GM06990 (cell line): ENCODE measurements at regions not wholly inside any gene's neighbourhood (a gene's known extent, or its start where the extent isn't known, plus 50 kb on each side); places are given as distances from the start of the nearest gene placed in this dataset.
"Not testable (repeated sequence)": the region's sequence is repeated elsewhere in the genome, so short reads cannot be mapped to it uniquely, and the experiment has no call there.

ENCODE experiments used
- DNase-seq: peaks from one replicate; pipeline ENCODE4 v3.0.0-alpha.2; 2011; ENCODE audit not compliant: insufficient read length; ENCODE audit errors: extremely low read depth
- H3K27me3 ChIP-seq: replicated peaks from 2 replicates; pipeline ENCODE4 v1.6.0; 2011; ENCODE audit warnings: low read length; ENCODE audit not compliant: control insufficient read depth, insufficient read depth
- H3K36me3 ChIP-seq: 2 replicates; pipeline ENCODE4 v1.5.1; 2011; ENCODE audit warnings: low read length; ENCODE audit not compliant: control insufficient read depth, insufficient read depth
- H3K4me3 ChIP-seq: replicated peaks from 2 replicates; pipeline ENCODE4 v1.5.1; 2011; ENCODE audit warnings: low read depth, mild to moderate bottlenecking, control low read depth, low read length
- CTCF ChIP-seq: IDR thresholded peaks from 2 replicates; pipeline ENCODE4 v1.5.1; 2011; ENCODE audit warnings: low read length, control low read depth, mild to moderate bottlenecking, inconsistent platforms; ENCODE audit not compliant: insufficient read depth, poor library complexity, severe bottlenecking

- no peak for DNase-seq
- H3K27me3 ChIP-seq, result no peaks in the 10 kb centered on the region
- no peak overlapping the region for H3K4me3 ChIP-seq
- no peaks in the 10 kb centered on the region for H3K36me3 ChIP-seq
- TF ChIP-seq CTCF, result no peak
Measured at GRCh38 chr7:121610243-121610642, 214.1 kb upstream of the FAM3C start.

- no peak for TF ChIP-seq CTCF
Measured at GRCh38 chr7:121609208-121609607, 213.1 kb upstream of the FAM3C start.

GRCh38 chr7:121608785-121609184 lies 212.7 kb upstream of the FAM3C start:
- Histone ChIP-seq H3K36me3 (no peaks in the 10 kb centered on the region), H3K27me3 (no peaks in the 10 kb centered on the region), H3K4me3 (no peak overlapping the region)
- DNase-seq, result peak; percentile 2
- TF ChIP-seq CTCF, result no peak

More at GRCh38 chr7:121609208-121609607, 213.1 kb upstream of the FAM3C start:
- Histone ChIP-seq H3K4me3 (no peak overlapping the region), H3K36me3 (no peaks in the 10 kb centered on the region), H3K27me3 (no peaks in the 10 kb centered on the region)
- DNase-seq, result no peak

- not testable (repeated sequence) for H3K27me3 ChIP-seq, H3K4me3 ChIP-seq, DNase-seq, H3K36me3 ChIP-seq
Measured at GRCh38 chr7:121608183-121608582, 212.1 kb upstream of the FAM3C start.

- H3K36me3 ChIP-seq, result no peaks in the 10 kb centered on the region
- TF ChIP-seq CTCF, result peak; percentile 14
- H3K4me3 ChIP-seq, result no peak overlapping the region
- DNase-seq, result no peak
- no peaks in the 10 kb centered on the region for H3K27me3 ChIP-seq
Measured at GRCh38 chr7:121605317-121605680, 209.2 kb upstream of the FAM3C start.

GRCh38 chr7:121604627-121605316 lies 208.7 kb upstream of the FAM3C start:
- no peaks in the 10 kb centered on the region for H3K36me3 ChIP-seq
- H3K4me3 ChIP-seq, result no peak overlapping the region
- no peak for DNase-seq
- TF ChIP-seq CTCF, result no peak
- no peaks in the 10 kb centered on the region for H3K27me3 ChIP-seq
